ENCODE measurements at regions not wholly inside any gene's neighbourhood (a gene's known extent, or its start where the extent isn't known, plus 50 kb on each side); places are given as distances from the start of the nearest gene placed in this dataset.
A peak's percentile ranks its signal among the peaks of the same experiment; 100 is the strongest.

GRCh38 chr15:93221759-93222158, 132.7 kb upstream of the RGMA start:
- CTCF ChIA-PET = no interaction called here
- Mint-ChIP-seq H3K36me3 (no peaks in the 10 kb centered on the region), H3K4me3 (no peak overlapping the region), H3K27ac (no peak overlapping the region), H3K27me3 (peaks cover 13% of the 10 kb centered on the region), H3K4me1 (ENCODE audit: low read depth) (peaks cover 4% of the 10 kb centered on the region), H3K9me3 (no peaks in the 10 kb centered on the region)
- DNase-seq = no peak
- POLR2A ChIA-PET = no interaction called here
- intact Hi-C loops (cut with micrococcal nuclease) = loop anchor here (10.0 kb wide), 1 partner anchor 137 kb away; the partner anchor contains the start of gene RGMA

DNA sequence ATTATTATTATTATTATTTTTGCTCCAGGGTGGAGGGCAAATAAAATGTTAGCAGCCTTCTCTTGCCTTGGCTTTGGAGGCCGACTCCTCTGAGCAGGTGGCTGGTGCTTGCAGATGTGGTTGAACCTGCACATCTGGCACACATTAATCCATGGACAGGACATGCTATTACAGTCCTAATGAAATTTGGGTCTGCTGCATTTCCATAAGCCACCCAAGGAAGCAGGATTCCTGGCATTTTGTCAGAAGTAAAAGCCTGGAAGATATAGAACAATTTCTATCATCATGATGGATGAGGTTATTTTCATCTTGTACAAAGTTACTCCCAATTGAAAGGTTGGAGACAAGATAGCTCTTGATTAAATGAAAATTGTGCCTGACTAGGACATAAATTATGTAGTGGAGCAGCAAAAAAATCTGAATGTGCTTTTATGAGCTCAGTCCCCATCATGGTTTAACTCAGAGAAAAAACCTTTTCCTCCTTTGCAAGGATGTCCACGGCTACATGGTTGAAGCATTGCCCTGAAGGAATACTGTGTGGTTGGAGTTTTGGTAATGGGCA, 130.9 kb upstream of the RGMA start:
- intact Hi-C loops (cut with micrococcal nuclease) = loop anchor here (10.0 kb wide), 1 partner anchor 135 kb away; the partner anchor contains the start of gene RGMA
- Mint-ChIP-seq H3K36me3 (no peaks in the 10 kb centered on the region), H3K27me3 (peaks cover 2% of the 10 kb centered on the region), H3K9me3 (no peaks in the 10 kb centered on the region), H3K27ac (no peak overlapping the region), H3K4me3 (no peak overlapping the region), H3K4me1 (ENCODE audit: low read depth) (peaks cover 4% of the 10 kb centered on the region)
- no peak for DNase-seq
- CTCF ChIA-PET = no interaction called here
- POLR2A ChIA-PET = interaction anchor here (0.6 kb wide), 1 partner anchor 12 kb away, joined by 3 read pairs; no protein-coding TSS in a partner anchor

- Mint-ChIP-seq H3K27ac (no peak overlapping the region), H3K36me3 (no peaks in the 10 kb centered on the region), H3K9me3 (no peaks in the 10 kb centered on the region), H3K4me1 (ENCODE audit: low read depth) (no peaks in the 10 kb centered on the region), H3K4me3 (no peak overlapping the region), H3K27me3 (no peaks in the 10 kb centered on the region)
- ChIA-PET POLR2A (no interaction called here), CTCF (no interaction called here)
- no peak for DNase-seq
- intact Hi-C loops (cut with micrococcal nuclease) = no loop called here
Measured at GRCh38 chr15:93217343-93217742, 128.3 kb upstream of the RGMA start.

- Mint-ChIP-seq H3K4me1 (ENCODE audit: low read depth) (no peaks in the 10 kb centered on the region), H3K36me3 (no peaks in the 10 kb centered on the region), H3K27ac (no peak overlapping the region), H3K4me3 (no peak overlapping the region), H3K27me3 (no peaks in the 10 kb centered on the region), H3K9me3 (no peaks in the 10 kb centered on the region)
- DNase-seq = no peak
- CTCF ChIA-PET = no interaction called here
- intact Hi-C loops (cut with micrococcal nuclease) = no loop called here
- POLR2A ChIA-PET = no interaction called here
Measured at GRCh38 chr15:93214106-93214505, 125.1 kb upstream of the RGMA start.

- no peak for DNase-seq
- intact Hi-C loops (cut with micrococcal nuclease) = no loop called here
- no peaks in the 10 kb centered on the region for H3K4me1 Mint-ChIP-seq (ENCODE audit: low read depth)
- no peak overlapping the region for H3K27ac Mint-ChIP-seq
- ChIA-PET POLR2A (no interaction called here), CTCF (interaction anchor here (0.6 kb wide), 1 partner anchor 25 kb away, joined by 3 read pairs; no protein-coding TSS in a partner anchor)
- H3K4me3 Mint-ChIP-seq = no peak overlapping the region
- H3K27me3 Mint-ChIP-seq = no peaks in the 10 kb centered on the region
- H3K9me3 Mint-ChIP-seq = no peaks in the 10 kb centered on the region
- no peaks in the 10 kb centered on the region for H3K36me3 Mint-ChIP-seq
Measured at GRCh38 chr15:93213281-93213680, 124.3 kb upstream of the RGMA start.

DNA sequence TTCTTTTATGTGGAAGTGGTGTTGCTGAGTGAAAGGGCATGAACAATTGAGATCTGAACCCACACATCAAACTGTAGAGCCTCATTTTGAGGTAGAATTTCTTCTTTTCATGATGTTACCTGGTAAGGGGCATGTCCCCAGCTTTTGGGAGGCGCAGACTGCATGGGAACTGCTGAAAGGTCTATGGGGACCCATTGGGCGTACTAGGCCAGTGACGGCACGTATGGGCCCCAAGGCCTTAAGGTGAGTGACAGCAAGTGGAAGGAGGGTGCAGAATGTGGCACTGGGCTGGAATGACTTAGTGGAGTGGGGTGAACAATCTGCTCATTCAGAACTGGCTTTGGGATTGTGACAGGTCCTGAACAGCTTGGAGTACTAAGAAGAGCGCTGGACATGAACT, 123.6 kb upstream of the RGMA start:
- H3K27ac Mint-ChIP-seq = no peak overlapping the region
- H3K27me3 Mint-ChIP-seq = no peaks in the 10 kb centered on the region
- ChIA-PET CTCF (no interaction called here), POLR2A (no interaction called here)
- no peak overlapping the region for H3K4me3 Mint-ChIP-seq
- DNase-seq = no peak
- intact Hi-C loops (cut with micrococcal nuclease) = no loop called here
- no peaks in the 10 kb centered on the region for H3K9me3 Mint-ChIP-seq
- no peaks in the 10 kb centered on the region for H3K36me3 Mint-ChIP-seq
- H3K4me1 Mint-ChIP-seq (ENCODE audit: low read depth) = no peaks in the 10 kb centered on the region

DNA sequence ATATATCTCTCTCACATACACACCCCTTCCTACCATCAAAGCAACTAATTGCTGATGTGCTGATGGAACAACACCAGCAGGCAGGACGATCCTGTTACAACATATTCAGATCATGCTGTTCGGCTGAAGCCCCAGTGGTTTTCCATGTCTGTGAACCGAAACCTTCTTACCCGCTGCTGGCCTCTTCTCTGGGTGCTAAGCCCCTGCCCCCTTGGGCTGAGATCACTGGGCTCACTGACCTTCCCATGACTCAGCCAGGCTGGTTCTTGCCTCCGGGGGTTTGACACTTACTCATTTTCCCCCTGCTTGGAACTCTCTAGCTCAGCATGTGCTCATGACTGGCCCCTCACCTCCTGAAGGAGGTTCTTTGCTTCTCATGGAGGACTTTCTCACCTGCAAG, 122.0 kb upstream of the RGMA start:
- H3K27me3 Mint-ChIP-seq = no peaks in the 10 kb centered on the region
- no peaks in the 10 kb centered on the region for H3K9me3 Mint-ChIP-seq
- intact Hi-C loops (cut with micrococcal nuclease) = no loop called here

GRCh38 chr15:93209690-93210445, 120.9 kb upstream of the RGMA start:
- ChIA-PET CTCF (no interaction called here), POLR2A (no interaction called here)
- Mint-ChIP-seq H3K27me3 (no peaks in the 10 kb centered on the region), H3K9me3 (no peaks in the 10 kb centered on the region), H3K27ac (no peak overlapping the region), H3K4me1 (ENCODE audit: low read depth) (no peaks in the 10 kb centered on the region), H3K4me3 (no peak overlapping the region), H3K36me3 (no peaks in the 10 kb centered on the region)
- DNase-seq = no peak
- intact Hi-C loops (cut with micrococcal nuclease) = no loop called here

More for the DNA sequence above, 122.0 kb upstream of the RGMA start:
- peak; percentile 16 for DNase-seq
- no peaks in the 10 kb centered on the region for H3K36me3 Mint-ChIP-seq
- H3K4me1 Mint-ChIP-seq (ENCODE audit: low read depth) = no peaks in the 10 kb centered on the region
- no peak overlapping the region for H3K27ac Mint-ChIP-seq
- H3K4me3 Mint-ChIP-seq = no peak overlapping the region
- ChIA-PET POLR2A (no interaction called here), CTCF (no interaction called here)

- intact Hi-C loops (cut with micrococcal nuclease) = no loop called here
- ChIA-PET CTCF (no interaction called here), POLR2A (no interaction called here)
- no peaks in the 10 kb centered on the region for H3K36me3 Mint-ChIP-seq
- H3K27me3 Mint-ChIP-seq = peaks cover 2% of the 10 kb centered on the region
- DNase-seq = no peak
- H3K27ac Mint-ChIP-seq = no peak overlapping the region
- H3K4me1 Mint-ChIP-seq (ENCODE audit: low read depth) = no peaks in the 10 kb centered on the region
- no peak overlapping the region for H3K4me3 Mint-ChIP-seq
- H3K9me3 Mint-ChIP-seq = no peaks in the 10 kb centered on the region
Measured at GRCh38 chr15:93206893-93207292, 117.9 kb upstream of the RGMA start.

- ChIA-PET POLR2A (no interaction called here), CTCF (no interaction called here)
Measured at GRCh38 chr15:93205413-93205812, 116.4 kb upstream of the RGMA start.

GRCh38 chr15:93203036-93203435, 114.0 kb upstream of the RGMA start:
- CTCF ChIA-PET = no interaction called here
- no peaks in the 10 kb centered on the region for H3K4me1 Mint-ChIP-seq (ENCODE audit: low read depth)
- peaks cover 14% of the 10 kb centered on the region for H3K27me3 Mint-ChIP-seq
- no peak overlapping the region for H3K27ac Mint-ChIP-seq
- H3K9me3 Mint-ChIP-seq = peaks cover 8% of the 10 kb centered on the region
- no peak for DNase-seq
- POLR2A ChIA-PET = no interaction called here
- H3K36me3 Mint-ChIP-seq = no peaks in the 10 kb centered on the region
- intact Hi-C loops (cut with micrococcal nuclease) = no loop called here
- no peak overlapping the region for H3K4me3 Mint-ChIP-seq

More at GRCh38 chr15:93205413-93205812, 116.4 kb upstream of the RGMA start:
- H3K27me3 Mint-ChIP-seq = peaks cover 5% of the 10 kb centered on the region
- intact Hi-C loops (cut with micrococcal nuclease) = no loop called here
- H3K4me3 Mint-ChIP-seq = no peak overlapping the region
- H3K4me1 Mint-ChIP-seq (ENCODE audit: low read depth) = no peaks in the 10 kb centered on the region
- H3K9me3 Mint-ChIP-seq = no peaks in the 10 kb centered on the region
- no peak for DNase-seq
- H3K27ac Mint-ChIP-seq = no peak overlapping the region
- H3K36me3 Mint-ChIP-seq = no peaks in the 10 kb centered on the region

DNA sequence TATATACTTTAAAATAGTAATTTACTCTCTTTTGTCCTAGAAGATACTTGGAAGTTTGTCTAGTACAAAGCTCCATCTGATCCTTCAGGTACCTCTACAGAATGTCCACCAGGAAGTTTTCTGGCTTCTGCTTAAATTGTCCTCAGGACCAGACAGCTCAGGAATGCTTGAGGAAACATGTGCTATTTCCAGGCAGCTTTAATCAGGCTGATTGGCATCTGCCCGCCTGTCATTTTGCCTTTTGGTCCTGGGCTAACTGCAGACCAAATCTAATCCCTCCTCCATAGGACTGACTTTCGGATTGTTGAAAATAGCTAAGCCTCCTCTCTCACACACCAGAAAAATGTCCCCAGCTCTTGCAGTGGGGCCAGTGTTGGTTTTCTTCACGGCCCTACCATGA, 113.4 kb upstream of the RGMA start:
- H3K9me3 Mint-ChIP-seq = peaks cover 12% of the 10 kb centered on the region
- intact Hi-C loops (cut with micrococcal nuclease) = no loop called here

GRCh38 chr15:93201940-93202339, 112.9 kb upstream of the RGMA start:
- H3K27me3 Mint-ChIP-seq = peaks cover 14% of the 10 kb centered on the region
- H3K4me3 Mint-ChIP-seq = no peak overlapping the region
- intact Hi-C loops (cut with micrococcal nuclease) = no loop called here
- ChIA-PET POLR2A (no interaction called here), CTCF (no interaction called here)
- H3K9me3 Mint-ChIP-seq = peaks cover 12% of the 10 kb centered on the region
- H3K27ac Mint-ChIP-seq = no peak overlapping the region
- no peaks in the 10 kb centered on the region for H3K36me3 Mint-ChIP-seq
- no peaks in the 10 kb centered on the region for H3K4me1 Mint-ChIP-seq (ENCODE audit: low read depth)
- no peak for DNase-seq

More for the DNA sequence above, 113.4 kb upstream of the RGMA start:
- no peak for DNase-seq
- POLR2A ChIA-PET = no interaction called here
- Mint-ChIP-seq H3K4me3 (no peak overlapping the region), H3K27me3 (peaks cover 14% of the 10 kb centered on the region), H3K36me3 (no peaks in the 10 kb centered on the region), H3K27ac (no peak overlapping the region), H3K4me1 (ENCODE audit: low read depth) (no peaks in the 10 kb centered on the region)
- CTCF ChIA-PET = no interaction called here
